ENCODE measurements at regions not wholly inside any gene's neighbourhood (a gene's known extent, or its start where the extent isn't known, plus 50 kb on each side); places are given as distances from the start of the nearest gene placed in this dataset.
A peak's percentile ranks its signal among the peaks of the same experiment; 100 is the strongest.

DNA sequence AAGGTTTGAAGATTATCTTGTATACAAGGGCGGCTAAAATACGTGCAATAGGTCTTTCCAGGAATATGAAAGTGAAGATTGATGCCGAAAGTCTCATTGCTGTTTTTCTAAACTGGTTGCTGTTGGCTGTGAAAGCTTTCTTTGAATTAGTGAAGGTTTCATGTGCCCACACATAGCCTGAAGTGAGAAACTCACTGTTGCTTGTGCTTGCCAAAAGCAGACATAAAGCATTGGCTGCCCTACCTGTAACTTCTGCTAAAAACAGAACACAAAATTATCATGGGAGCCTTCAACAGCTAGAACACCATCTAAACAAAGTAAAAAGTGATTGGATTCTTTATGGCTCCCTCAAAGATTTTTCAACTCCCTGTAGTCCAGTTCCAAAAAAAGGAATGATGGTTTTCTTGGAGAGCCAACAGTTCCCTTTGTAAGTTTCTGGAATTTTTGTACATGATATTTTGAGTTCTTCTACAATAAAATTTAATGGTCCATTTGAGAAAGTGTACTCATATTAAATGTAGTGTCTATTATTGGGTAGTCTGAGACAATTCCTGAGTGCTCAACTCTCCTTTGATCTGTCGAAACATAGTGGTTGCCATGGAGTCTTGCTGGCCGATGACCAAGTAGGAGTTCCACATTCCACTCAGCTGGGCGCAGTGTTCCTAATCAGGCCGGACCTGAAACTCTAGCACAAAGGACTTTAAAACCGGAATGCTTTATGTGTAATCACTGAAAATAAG is 68.5 kb downstream of the PLEKHG1 start:
- FAIRE-seq: no peak
- DNase-seq (ENCODE audit: insufficient read length): no peak
- TF ChIP-seq POLR2AphosphoS5 (IDR thresholded peaks at IDR 0.05; ENCODE audit: low read depth, low read length): no peak
- TF ChIP-seq TAF1 (IDR thresholded peaks at IDR 0.05; ENCODE audit: borderline replicate concordance, low read depth, low read length): no peak
- no peak for TF ChIP-seq POLR2A (IDR thresholded peaks at IDR 0.05; ENCODE audit: low read depth, low read length)

DNA sequence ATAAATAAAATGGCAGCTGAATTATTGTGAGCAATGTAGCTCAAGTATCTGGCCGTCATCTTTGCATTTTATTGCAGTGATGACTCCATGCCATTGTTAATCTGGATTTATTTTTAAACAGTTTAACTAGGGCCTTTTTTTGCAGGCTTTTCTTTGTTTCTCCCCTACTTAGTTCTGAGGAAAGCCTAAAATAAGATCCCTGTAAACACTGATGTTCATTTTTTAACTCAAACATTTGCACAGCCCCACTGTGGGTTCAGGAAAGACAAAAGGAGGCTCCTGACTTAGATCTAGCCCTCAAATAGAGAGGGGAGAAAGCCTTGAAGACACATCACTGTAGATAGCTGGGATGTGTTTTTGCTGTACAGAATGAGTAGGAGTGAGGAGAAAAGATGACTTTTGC is 69.2 kb downstream of the PLEKHG1 start:
- TF ChIP-seq POLR2AphosphoS5 (IDR thresholded peaks at IDR 0.05; ENCODE audit: low read depth, low read length) (no peak), POLR2A (IDR thresholded peaks at IDR 0.05; ENCODE audit: low read depth, low read length) (no peak)
- DNase-seq (ENCODE audit: insufficient read length): no peak
- FAIRE-seq: no peak

GRCh38 chr6:150670311-150670710 is 70.6 kb downstream of the PLEKHG1 start:
- no peak for TF ChIP-seq TAF1 (IDR thresholded peaks at IDR 0.05; ENCODE audit: borderline replicate concordance, low read depth, low read length)
- no peak for TF ChIP-seq POLR2AphosphoS5 (IDR thresholded peaks at IDR 0.05; ENCODE audit: low read depth, low read length)
- no peak for TF ChIP-seq POLR2A (IDR thresholded peaks at IDR 0.05; ENCODE audit: low read depth, low read length)
- no peak for DNase-seq (ENCODE audit: insufficient read length)
- FAIRE-seq: no peak

- DNase-seq (ENCODE audit: insufficient read length) (no peak), FAIRE-seq (no peak)
- TF ChIP-seq TAF1 (IDR thresholded peaks at IDR 0.05; ENCODE audit: borderline replicate concordance, low read depth, low read length) (no peak), POLR2AphosphoS5 (IDR thresholded peaks at IDR 0.05; ENCODE audit: low read depth, low read length) (no peak), POLR2A (IDR thresholded peaks at IDR 0.05; ENCODE audit: low read depth, low read length) (no peak)
Observed at GRCh38 chr6:150672800-150673199, 73.1 kb downstream of the PLEKHG1 start.

GRCh38 chr6:150673720-150674346 is 74.1 kb downstream of the PLEKHG1 start:
- DNase-seq (ENCODE audit: insufficient read length): no peak
- FAIRE-seq: no peak
- no peak for TF ChIP-seq POLR2A (IDR thresholded peaks at IDR 0.05; ENCODE audit: low read depth, low read length)
- no peak for TF ChIP-seq POLR2AphosphoS5 (IDR thresholded peaks at IDR 0.05; ENCODE audit: low read depth, low read length)
- no peak for TF ChIP-seq TAF1 (IDR thresholded peaks at IDR 0.05; ENCODE audit: borderline replicate concordance, low read depth, low read length)

DNA sequence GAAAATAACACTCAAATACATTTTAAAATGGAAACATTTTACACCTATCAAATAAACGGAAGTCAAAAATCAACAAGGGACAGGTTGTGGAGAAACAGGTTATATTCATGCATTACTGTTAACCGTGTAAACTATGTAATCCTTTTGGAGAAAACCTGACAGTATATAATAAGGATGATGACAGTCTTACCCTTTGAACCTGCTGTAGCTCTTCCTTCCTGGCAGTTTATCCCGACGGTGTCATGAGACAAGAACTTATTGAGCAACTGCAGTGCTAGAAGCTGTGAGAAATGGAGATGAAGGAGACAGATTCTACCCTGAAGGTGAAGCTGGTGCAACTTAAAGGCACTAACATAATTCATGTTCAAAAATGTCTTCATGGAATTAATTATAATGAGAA is 76.7 kb downstream of the PLEKHG1 start:
- FAIRE-seq (no peak), DNase-seq (ENCODE audit: insufficient read length) (no peak)
- TF ChIP-seq POLR2A (IDR thresholded peaks at IDR 0.05; ENCODE audit: low read depth, low read length): no peak
- TF ChIP-seq TAF1 (IDR thresholded peaks at IDR 0.05; ENCODE audit: borderline replicate concordance, low read depth, low read length): no peak
- no peak for TF ChIP-seq POLR2AphosphoS5 (IDR thresholded peaks at IDR 0.05; ENCODE audit: low read depth, low read length)

DNA sequence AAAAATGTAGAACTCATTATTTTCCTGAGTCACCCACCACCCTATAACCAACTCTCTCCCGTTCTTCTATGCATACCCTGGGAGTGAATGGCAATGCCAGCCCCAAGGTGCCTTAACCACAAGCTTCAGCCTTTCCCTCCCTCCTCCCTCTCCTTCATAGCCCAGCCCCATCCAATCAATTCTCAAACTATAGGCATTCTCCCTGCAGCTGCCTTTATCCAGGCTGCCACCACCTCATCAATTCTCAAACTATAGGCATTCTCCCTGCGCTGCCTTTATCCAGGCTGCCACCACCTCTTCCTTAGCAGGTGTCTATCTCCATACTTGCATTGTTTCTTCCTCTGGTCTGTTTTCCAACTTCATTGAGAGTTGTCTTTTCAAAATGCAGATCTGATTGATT is 77.1 kb downstream of the PLEKHG1 start:
- TF ChIP-seq TAF1 (IDR thresholded peaks at IDR 0.05; ENCODE audit: borderline replicate concordance, low read depth, low read length): no peak
- TF ChIP-seq POLR2A (IDR thresholded peaks at IDR 0.05; ENCODE audit: low read depth, low read length): no peak
- no peak for TF ChIP-seq POLR2AphosphoS5 (IDR thresholded peaks at IDR 0.05; ENCODE audit: low read depth, low read length)
- no peak for FAIRE-seq
- DNase-seq (ENCODE audit: insufficient read length): no peak

- FAIRE-seq (no peak), DNase-seq (ENCODE audit: insufficient read length) (no peak)
- no peak for TF ChIP-seq POLR2A (IDR thresholded peaks at IDR 0.05; ENCODE audit: low read depth, low read length)
- TF ChIP-seq TAF1 (IDR thresholded peaks at IDR 0.05; ENCODE audit: borderline replicate concordance, low read depth, low read length): no peak
- no peak for TF ChIP-seq POLR2AphosphoS5 (IDR thresholded peaks at IDR 0.05; ENCODE audit: low read depth, low read length)
Observed at GRCh38 chr6:150680510-150680909, 80.8 kb downstream of the PLEKHG1 start.

DNA sequence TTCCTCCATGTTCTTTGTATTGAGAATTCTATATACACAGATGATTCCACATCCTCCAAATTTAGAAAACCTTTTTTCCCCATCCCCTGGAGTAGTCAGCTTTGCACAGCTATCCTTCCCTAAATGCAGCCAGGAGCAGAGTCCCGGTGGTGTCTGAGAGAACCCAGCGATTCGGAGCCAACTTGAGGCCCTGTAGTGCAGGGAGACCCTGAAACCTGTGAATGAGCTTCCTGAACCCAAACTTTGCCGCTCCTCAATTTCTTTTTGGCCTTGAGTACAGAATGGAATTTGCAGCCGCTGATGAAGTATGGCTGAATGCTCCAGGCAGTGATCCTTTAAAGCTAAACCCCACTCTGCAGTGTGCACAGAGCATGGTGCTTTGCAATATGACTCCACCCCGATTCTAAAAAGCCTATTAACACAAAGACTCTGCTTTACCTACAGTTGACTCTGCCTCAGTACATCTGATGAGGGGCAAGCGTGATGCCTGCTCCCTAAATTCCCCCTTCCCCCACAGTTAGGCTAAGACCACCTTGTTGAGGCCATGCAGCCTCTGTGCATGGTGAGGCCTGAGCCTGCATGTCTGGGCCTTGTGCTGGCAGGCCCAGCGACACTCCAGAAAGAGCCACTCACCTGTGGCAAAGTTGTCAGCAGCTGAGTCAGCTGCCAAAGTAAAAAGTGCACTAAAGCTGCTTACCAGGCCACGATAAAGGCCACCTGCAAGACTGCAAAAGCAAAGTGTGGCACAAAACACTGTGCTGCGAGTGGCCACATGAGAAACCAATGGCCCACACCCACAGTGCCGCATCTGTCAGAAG is 82.1 kb downstream of the PLEKHG1 start:
- FAIRE-seq (no peak), DNase-seq (ENCODE audit: insufficient read length) (no peak)
- TF ChIP-seq TAF1 (IDR thresholded peaks at IDR 0.05; ENCODE audit: borderline replicate concordance, low read depth, low read length) (no peak), POLR2AphosphoS5 (IDR thresholded peaks at IDR 0.05; ENCODE audit: low read depth, low read length) (no peak), POLR2A (IDR thresholded peaks at IDR 0.05; ENCODE audit: low read depth, low read length) (no peak)

- no peak for TF ChIP-seq TAF1 (IDR thresholded peaks at IDR 0.05; ENCODE audit: borderline replicate concordance, low read depth, low read length)
- TF ChIP-seq POLR2AphosphoS5 (IDR thresholded peaks at IDR 0.05; ENCODE audit: low read depth, low read length): no peak
- TF ChIP-seq POLR2A (IDR thresholded peaks at IDR 0.05; ENCODE audit: low read depth, low read length): no peak
- FAIRE-seq: no peak
- DNase-seq (ENCODE audit: insufficient read length): no peak
Observed at GRCh38 chr6:150683320-150683719, 83.6 kb downstream of the PLEKHG1 start.

DNA sequence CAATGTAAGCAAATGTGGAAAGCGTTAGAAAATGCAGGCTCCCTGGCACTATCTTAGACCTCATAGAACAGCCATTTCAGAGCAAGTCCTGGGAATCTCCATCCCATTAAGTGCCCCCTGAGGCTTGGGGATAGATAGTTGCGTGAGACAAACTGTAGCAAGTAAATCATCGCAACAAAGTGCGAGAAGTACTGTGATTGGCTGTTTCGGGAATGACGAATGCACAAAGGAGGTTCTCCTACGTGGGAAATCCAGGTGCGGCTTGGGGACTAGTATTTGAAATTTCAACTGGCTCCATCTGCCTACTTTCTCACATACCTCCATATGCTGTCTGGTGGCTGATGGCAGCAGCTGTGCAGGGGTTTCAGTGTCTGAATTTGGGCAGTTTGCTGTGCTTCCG is 84.5 kb downstream of the PLEKHG1 start:
- FAIRE-seq: peak; percentile 56
- TF ChIP-seq TAF1 (IDR thresholded peaks at IDR 0.05; ENCODE audit: borderline replicate concordance, low read depth, low read length) (no peak), POLR2A (IDR thresholded peaks at IDR 0.05; ENCODE audit: low read depth, low read length) (no peak), POLR2AphosphoS5 (IDR thresholded peaks at IDR 0.05; ENCODE audit: low read depth, low read length) (no peak)
- no peak for DNase-seq (ENCODE audit: insufficient read length)

Measured in GM12892 (cell line).